H9 (cell line): ENCODE measurements at regions not wholly inside any gene's neighbourhood (a gene's known extent, or its start where the extent isn't known, plus 50 kb on each side); places are given as distances from the start of the nearest gene placed in this dataset.

ENCODE experiments used
- DNase-seq: peaks from one replicate; pipeline ENCODE4 v3.0.0-alpha.2; 2017
- H2AFZ ChIP-seq: one replicate; pipeline ENCODE4 v1.6.1; 2013; ENCODE audit warnings: mild to moderate bottlenecking, low read length, control low read depth, moderate library complexity
- H2AK5ac ChIP-seq: 2 replicates; pipeline ENCODE4 v1.6.1; 2013; ENCODE audit warnings: low read length, control low read depth, mixed read lengths; ENCODE audit not compliant: insufficient read length
- H2BK120ac ChIP-seq: one replicate; pipeline ENCODE4 v1.6.1; 2013; ENCODE audit warnings: low read depth, mild to moderate bottlenecking, low read length, control low read depth, inconsistent platforms; ENCODE audit not compliant: poor library complexity, severe bottlenecking
- H2BK12ac ChIP-seq: 2 replicates; pipeline ENCODE4 v1.6.1; 2013; ENCODE audit warnings: low read length, control low read depth, mixed read lengths, low read depth; ENCODE audit not compliant: insufficient read length
- H2BK15ac ChIP-seq: 2 replicates; pipeline ENCODE4 v1.6.1; 2013; ENCODE audit warnings: low read depth, low read length, control low read depth
- H2BK20ac ChIP-seq: one replicate; pipeline ENCODE4 v1.6.1; 2013; ENCODE audit warnings: low read depth, mild to moderate bottlenecking, low read length, control low read depth, inconsistent platforms; ENCODE audit not compliant: poor library complexity, severe bottlenecking
- H2BK5ac ChIP-seq: 2 replicates; pipeline ENCODE4 v1.6.1; 2013; ENCODE audit warnings: low read length, control low read depth, mixed read lengths; ENCODE audit not compliant: insufficient read length
- H3K14ac ChIP-seq: 2 replicates; pipeline ENCODE4 v1.6.1; 2013; ENCODE audit warnings: low read length, control low read depth; ENCODE audit not compliant: insufficient read depth
- H3K18ac ChIP-seq: 2 replicates; pipeline ENCODE4 v1.6.1; 2013; ENCODE audit warnings: low read depth, mild to moderate bottlenecking, mixed read lengths, low read length, control low read depth; ENCODE audit not compliant: insufficient read length
- H3K23ac ChIP-seq: 2 replicates; pipeline ENCODE4 v1.6.1; 2013; ENCODE audit warnings: low read length, control low read depth, mixed read lengths, low read depth; ENCODE audit not compliant: insufficient read length
- H3K23me2 ChIP-seq: 2 replicates; pipeline ENCODE4 v1.6.1; 2013; ENCODE audit warnings: low read depth, mild to moderate bottlenecking, mixed read lengths, low read length, control low read depth; ENCODE audit not compliant: insufficient read length, poor library complexity, severe bottlenecking
- H3K27ac ChIP-seq: 2 replicates; pipeline ENCODE4 v1.5.1; 2013; ENCODE audit warnings: low read length, control low read depth, mixed read lengths, low read depth; ENCODE audit not compliant: insufficient read length
- H3K27me3 ChIP-seq: 2 replicates; pipeline ENCODE4 v1.6.1; 2013; ENCODE audit warnings: low read length, control low read depth, inconsistent platforms; ENCODE audit not compliant: insufficient read depth
- H3K4ac ChIP-seq: 2 replicates; pipeline ENCODE4 v1.6.1; 2013; ENCODE audit warnings: low read depth, mild to moderate bottlenecking, control low read depth, inconsistent platforms, low read length, moderate library complexity
- H3K4me1 ChIP-seq: 2 replicates; pipeline ENCODE4 v1.6.1; 2013; ENCODE audit warnings: low read length, control low read depth, inconsistent platforms; ENCODE audit not compliant: insufficient read depth
- H3K4me2 ChIP-seq: 2 replicates; pipeline ENCODE4 v1.6.1; 2013; ENCODE audit warnings: low read length, control low read depth, mixed read lengths; ENCODE audit not compliant: insufficient read length, insufficient read depth
- H3K56ac ChIP-seq: 2 replicates; pipeline ENCODE4 v1.6.1; 2013; ENCODE audit warnings: low read depth, mild to moderate bottlenecking, mixed read lengths, low read length, control low read depth; ENCODE audit not compliant: insufficient read length
- H3K79me1 ChIP-seq: 2 replicates; pipeline ENCODE4 v1.6.1; 2013; ENCODE audit warnings: low read depth, mild to moderate bottlenecking, moderate library complexity, low read length, control low read depth, inconsistent platforms; ENCODE audit not compliant: insufficient read depth, poor library complexity, severe bottlenecking
- H3K79me2 ChIP-seq: 2 replicates; pipeline ENCODE4 v1.6.1; 2013; ENCODE audit warnings: low read length, control low read depth, inconsistent platforms; ENCODE audit not compliant: insufficient read depth
- H3K9ac ChIP-seq: 2 replicates; pipeline ENCODE4 v1.6.1; 2013; ENCODE audit warnings: low read length, control low read depth, mixed read lengths; ENCODE audit not compliant: insufficient read length; ENCODE audit errors: extremely low read depth
- H3K9me3 ChIP-seq: one replicate; pipeline ENCODE4 v1.6.1; 2013; ENCODE audit warnings: low read depth, low read length, inconsistent platforms; ENCODE audit not compliant: control insufficient read depth
- H3T11ph ChIP-seq: one replicate; pipeline ENCODE4 v1.6.1; 2013; ENCODE audit warnings: mild to moderate bottlenecking, low read length, control low read depth, inconsistent platforms
- H4K20me1 ChIP-seq: one replicate; pipeline ENCODE4 v1.6.1; 2013; ENCODE audit not compliant: control insufficient read depth, insufficient read length, insufficient read depth
- H4K5ac ChIP-seq: 2 replicates; pipeline ENCODE4 v1.6.1; 2013; ENCODE audit warnings: low read depth, mild to moderate bottlenecking, mixed read lengths, low read length, control low read depth; ENCODE audit not compliant: insufficient read length
- H4K8ac ChIP-seq: replicated peaks from 2 replicates; pipeline ENCODE4 v1.6.1; 2013; ENCODE audit warnings: low read length, control low read depth, mixed read lengths, low read depth; ENCODE audit not compliant: insufficient read length
- H4K91ac ChIP-seq: 2 replicates; pipeline ENCODE4 v1.6.1; 2013; ENCODE audit warnings: low read depth, mild to moderate bottlenecking, moderate library complexity, mixed read lengths, low read length, control low read depth; ENCODE audit not compliant: insufficient read length
- H3K27ac Mint-ChIP-seq, 3 experiments: 2 replicates in 2 of 3; 3 replicates in 1 of 3; pipeline ENCODE4 v1.8.0; 2020 to 2021; ENCODE audit warnings: mixed read lengths in 3 of 3, mild to moderate bottlenecking in 1 of 3, moderate library complexity in 1 of 3
- H3K27me3 Mint-ChIP-seq: 2 replicates; pipeline ENCODE4 v1.8.0; 2021; ENCODE audit warnings: low read depth, mild to moderate bottlenecking, moderate library complexity, mixed read lengths
- H3K36me3 Mint-ChIP-seq, 3 experiments: 2 replicates in 2 of 3; 3 replicates in 1 of 3; pipeline ENCODE4 v1.8.0; 2020 to 2021; ENCODE audit warnings: low read depth in 3 of 3, mixed read lengths in 3 of 3; ENCODE audit not compliant: insufficient read depth in 1 of 3
- H3K4me1 Mint-ChIP-seq, 2 experiments: 2 replicates each; pipeline ENCODE4 v1.8.0; 2020; ENCODE audit warnings: mixed read lengths in 2 of 2
- H3K4me3 Mint-ChIP-seq, 2 experiments: 2 replicates in 1 of 2; 3 replicates in 1 of 2; pipeline ENCODE4 v1.8.0; 2020 to 2021; ENCODE audit warnings: mild to moderate bottlenecking in 2 of 2, mixed read lengths in 2 of 2, moderate library complexity in 1 of 2
- H3K9me3 Mint-ChIP-seq, 2 experiments: 2 replicates in 1 of 2; 3 replicates in 1 of 2; pipeline ENCODE4 v1.8.0; 2020; ENCODE audit warnings: mild to moderate bottlenecking in 2 of 2, mixed read lengths in 2 of 2, moderate library complexity in 1 of 2
- WGBS: extraction: QIAGEN DNeasy Blood & Tissue Kit; methylation state at CpG from one replicate; pipeline ENCODE4 v1.1.7; 2013; ENCODE audit warnings: missing lambda C conversion rate, low lambda C conversion rate, mixed read lengths; ENCODE audit not compliant: insufficient read length; ENCODE audit errors: extremely low coverage; 5-methylcytosine and 5-hydroxymethylcytosine counted together
- TF ChIP-seq, protein P1 (sequence below): fragments of 200-600 bp; sonication (generic); conservative IDR thresholded peaks from 3 replicates; pipeline ENCODE4 v1.8.0; 2021; ENCODE audit warnings: antibody characterized with exemption, mild to moderate bottlenecking

DNA sequence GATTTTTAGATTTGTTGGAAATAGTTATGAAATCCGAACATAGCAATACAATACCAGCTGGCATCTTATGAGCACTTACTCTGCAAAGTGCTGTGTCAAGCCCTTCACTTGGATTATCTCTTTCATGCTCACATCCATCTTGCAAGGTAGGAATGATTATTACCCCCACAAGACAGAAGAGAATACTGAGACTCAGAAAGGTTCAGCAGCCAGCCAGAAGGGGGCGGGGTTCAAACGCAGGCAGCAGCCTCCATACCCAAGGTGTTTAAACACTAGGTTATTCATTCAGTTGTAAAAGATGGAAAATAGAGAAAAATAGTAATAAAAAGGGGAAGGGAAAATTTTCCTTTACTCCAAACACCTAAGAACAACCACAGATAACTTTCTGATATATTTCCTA is 158.5 kb downstream of the CCDC34 start:
- Mint-ChIP-seq H3K27me3 (no peaks in the 10 kb centered on the region), H3K36me3 (peaks cover 2 to 22% (median 12%) of the 10 kb centered on the region in 3 experiments; a peak in 4 of 7 replicates), H3K27ac (no peak overlapping the region), H3K4me3 (no peak overlapping the region), H3K4me1 (peaks cover 24 to 32% of the 10 kb centered on the region in 2 experiments), H3K9me3 (no peaks in the 10 kb centered on the region)
- H3K4me1 ChIP-seq: no peaks in the 10 kb centered on the region; the same call in 1 of the 2 replicates
- no peaks in the 10 kb centered on the region for H3K79me2 ChIP-seq
- peak; percentile 54 for DNase-seq
- no peaks in the 10 kb centered on the region for H3K27me3 ChIP-seq
- no peak overlapping the region for H3K18ac ChIP-seq
- no peak overlapping the region for H3K27ac ChIP-seq
- no peak overlapping the region for H3K23ac ChIP-seq
- no peak overlapping the region for H3K4ac ChIP-seq
- no peak overlapping the region for H2BK15ac ChIP-seq
- no peak overlapping the region for H2AK5ac ChIP-seq
- TF ChIP-seq, protein P1, sequence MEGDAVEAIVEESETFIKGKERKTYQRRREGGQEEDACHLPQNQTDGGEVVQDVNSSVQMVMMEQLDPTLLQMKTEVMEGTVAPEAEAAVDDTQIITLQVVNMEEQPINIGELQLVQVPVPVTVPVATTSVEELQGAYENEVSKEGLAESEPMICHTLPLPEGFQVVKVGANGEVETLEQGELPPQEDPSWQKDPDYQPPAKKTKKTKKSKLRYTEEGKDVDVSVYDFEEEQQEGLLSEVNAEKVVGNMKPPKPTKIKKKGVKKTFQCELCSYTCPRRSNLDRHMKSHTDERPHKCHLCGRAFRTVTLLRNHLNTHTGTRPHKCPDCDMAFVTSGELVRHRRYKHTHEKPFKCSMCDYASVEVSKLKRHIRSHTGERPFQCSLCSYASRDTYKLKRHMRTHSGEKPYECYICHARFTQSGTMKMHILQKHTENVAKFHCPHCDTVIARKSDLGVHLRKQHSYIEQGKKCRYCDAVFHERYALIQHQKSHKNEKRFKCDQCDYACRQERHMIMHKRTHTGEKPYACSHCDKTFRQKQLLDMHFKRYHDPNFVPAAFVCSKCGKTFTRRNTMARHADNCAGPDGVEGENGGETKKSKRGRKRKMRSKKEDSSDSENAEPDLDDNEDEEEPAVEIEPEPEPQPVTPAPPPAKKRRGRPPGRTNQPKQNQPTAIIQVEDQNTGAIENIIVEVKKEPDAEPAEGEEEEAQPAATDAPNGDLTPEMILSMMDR: peak; percentile 73
- no peak overlapping the region for H3K9ac ChIP-seq
- H3T11ph ChIP-seq: no peak overlapping the region
- no peaks in the 10 kb centered on the region for H4K20me1 ChIP-seq
- no peak overlapping the region for H2AFZ ChIP-seq
- no peak overlapping the region for H3K4me2 ChIP-seq
- H3K14ac ChIP-seq: no peak overlapping the region
- no peak overlapping the region for H2BK120ac ChIP-seq
- WGBS: no CpG with 5 or more reads among the region's 3 CpGs
- H3K9me3 ChIP-seq: no peaks in the 10 kb centered on the region
- H3K23me2 ChIP-seq: no peaks in the 10 kb centered on the region
- no peak overlapping the region for H2BK12ac ChIP-seq
- no peak overlapping the region for H3K56ac ChIP-seq
- H4K8ac ChIP-seq: no peak overlapping the region
- H4K91ac ChIP-seq: no peak overlapping the region
- H4K5ac ChIP-seq: no peak overlapping the region
- H3K79me1 ChIP-seq: no peaks in the 10 kb centered on the region
- H2BK20ac ChIP-seq: no peak overlapping the region
- no peak overlapping the region for H2BK5ac ChIP-seq
